Vagina (tissue), 2 donors: ENCODE measurements at regions not wholly inside any gene's neighbourhood (a gene's known extent, or its start where the extent isn't known, plus 50 kb on each side); places are given as distances from the start of the nearest gene placed in this dataset.

Experiments used
- POLR2AphosphoS5 ChIP-seq, 2 donors: sonication (generic); formaldehyde crosslinking; IDR thresholded peaks; one replicate each; pipeline ENCODE4 v1.9.0; 2017; ENCODE audit warnings: antibody characterized with exemption in 2 of 2, mild to moderate bottlenecking in 2 of 2, low read depth in 1 of 2; ENCODE audit not compliant: insufficient read depth in 1 of 2
- TF ChIP-seq, protein P1 (sequence below), 3 experiments: fragments of 450-650 bp in 2 of 3; fragments of 200-600 bp in 1 of 3; sonication (generic) in 1 of 3; IDR thresholded peaks; one replicate each; pipeline ENCODE4 v1.5.1; 2017 to 2019; ENCODE audit warnings: antibody characterized with exemption in 3 of 3, mild to moderate bottlenecking in 2 of 3, moderate library complexity in 2 of 3

DNA sequence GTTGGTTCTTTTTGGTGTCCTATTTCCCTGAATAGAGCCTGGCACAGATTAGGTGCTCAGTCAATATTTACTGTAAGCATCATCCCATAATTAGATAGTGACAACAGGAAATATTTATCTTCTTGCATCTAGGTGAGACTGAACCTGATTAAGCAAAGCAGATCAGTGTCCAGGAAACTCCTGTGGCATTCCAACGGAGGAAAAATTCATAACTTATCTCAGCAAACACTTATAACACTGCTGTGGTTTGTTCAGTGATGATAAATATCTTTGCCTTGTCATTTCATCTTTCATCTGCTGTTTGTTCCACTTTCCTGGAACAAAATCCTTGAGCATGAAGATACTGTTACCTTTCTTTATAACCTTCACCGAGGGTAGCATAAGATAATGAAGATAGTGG lies 1160.3 kb upstream of the AUTS2 start:
- TF ChIP-seq, protein P1, sequence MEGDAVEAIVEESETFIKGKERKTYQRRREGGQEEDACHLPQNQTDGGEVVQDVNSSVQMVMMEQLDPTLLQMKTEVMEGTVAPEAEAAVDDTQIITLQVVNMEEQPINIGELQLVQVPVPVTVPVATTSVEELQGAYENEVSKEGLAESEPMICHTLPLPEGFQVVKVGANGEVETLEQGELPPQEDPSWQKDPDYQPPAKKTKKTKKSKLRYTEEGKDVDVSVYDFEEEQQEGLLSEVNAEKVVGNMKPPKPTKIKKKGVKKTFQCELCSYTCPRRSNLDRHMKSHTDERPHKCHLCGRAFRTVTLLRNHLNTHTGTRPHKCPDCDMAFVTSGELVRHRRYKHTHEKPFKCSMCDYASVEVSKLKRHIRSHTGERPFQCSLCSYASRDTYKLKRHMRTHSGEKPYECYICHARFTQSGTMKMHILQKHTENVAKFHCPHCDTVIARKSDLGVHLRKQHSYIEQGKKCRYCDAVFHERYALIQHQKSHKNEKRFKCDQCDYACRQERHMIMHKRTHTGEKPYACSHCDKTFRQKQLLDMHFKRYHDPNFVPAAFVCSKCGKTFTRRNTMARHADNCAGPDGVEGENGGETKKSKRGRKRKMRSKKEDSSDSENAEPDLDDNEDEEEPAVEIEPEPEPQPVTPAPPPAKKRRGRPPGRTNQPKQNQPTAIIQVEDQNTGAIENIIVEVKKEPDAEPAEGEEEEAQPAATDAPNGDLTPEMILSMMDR (IDR thresholded peaks at IDR 0.05), result no peak
- TF ChIP-seq POLR2AphosphoS5 (IDR thresholded peaks at IDR 0.05; ENCODE audit: insufficient read depth in 1 of 2, low read depth in 1 of 2), result no peak
